Body of pancreas (tissue), 4 donors: ENCODE measurements at regions not wholly inside any gene's neighbourhood (a gene's known extent, or its start where the extent isn't known, plus 50 kb on each side); places are given as distances from the start of the nearest gene placed in this dataset.
"Not testable (repeated sequence)": the region's sequence is repeated elsewhere in the genome, so short reads cannot be mapped to it uniquely, and the experiment has no call there.

ENCODE experiments used
- ATAC-seq: fragments of 150-250 bp; one replicate; pipeline ENCODE4 v1.9.1; 2016
- DNase-seq, 4 donors: peaks; one replicate each; pipeline ENCODE4 v3.0.0-alpha.2; 2019
- H3K27ac ChIP-seq, 4 donors: fragments of 200-600 bp; sonication (generic); 1 replicate in 3 of 4; 2 replicates in 1 of 4; pipeline versions ENCODE4 v1.5.1 to v1.6.1; 2016 to 2019; ENCODE audit warnings: mild to moderate bottlenecking in 1 of 4, mixed read lengths in 1 of 4, moderate library complexity in 1 of 4
- H3K27me3 ChIP-seq, 2 donors: fragments of 200-600 bp; sonication (generic); one replicate each; pipeline ENCODE4 v1.6.0; 2016; ENCODE audit warnings: mild to moderate bottlenecking in 1 of 2
- H3K36me3 ChIP-seq, 2 donors: fragments of 200-600 bp; sonication (generic); replicated peaks in 1 of 2; 2 replicates each; pipeline ENCODE4 v1.5.1; 2016; ENCODE audit warnings: low read depth in 2 of 2; ENCODE audit not compliant: insufficient read depth in 1 of 2
- H3K4me1 ChIP-seq: fragments of 200-600 bp; sonication (generic); one replicate; pipeline ENCODE4 v1.6.0; 2016
- H3K4me3 ChIP-seq, 2 donors: fragments of 200-600 bp; sonication (generic); 1 replicate in 1 of 2; 2 replicates in 1 of 2; pipeline ENCODE4 v1.5.1; 2016 to 2019
- H3K9me3 ChIP-seq, 3 donors: fragments of 200-600 bp; sonication (generic); 1 replicate in 2 of 3; 2 replicates in 1 of 3; pipeline ENCODE4 v1.5.1; 2016
- POLR2A ChIP-seq, 3 donors: fragments of 450-650 bp; IDR thresholded peaks; one replicate each; pipeline ENCODE4 v1.6.1; 2016; ENCODE audit warnings: antibody characterized with exemption in 3 of 3, mild to moderate bottlenecking in 2 of 3
- WGBS, 2 donors: methylation state at CpG; one replicate each; pipeline ENCODE4 v1.1.5; 2017; 5-methylcytosine and 5-hydroxymethylcytosine counted together
- intact Hi-C: fragments of 100-400 bp; cut with DNase I; formaldehyde crosslinking; loops from one replicate; pipeline ENCODE4 v1.15.1; 2023
- TF ChIP-seq, protein P1 (sequence below), 7 experiments: fragments of 450-650 bp in 4 of 7; fragments of 200-600 bp in 3 of 7; sonication (generic) in 3 of 7; IDR thresholded peaks; one replicate each; pipeline ENCODE4 v1.5.1; 2016 to 2019; ENCODE audit warnings: antibody characterized with exemption in 7 of 7

DNA sequence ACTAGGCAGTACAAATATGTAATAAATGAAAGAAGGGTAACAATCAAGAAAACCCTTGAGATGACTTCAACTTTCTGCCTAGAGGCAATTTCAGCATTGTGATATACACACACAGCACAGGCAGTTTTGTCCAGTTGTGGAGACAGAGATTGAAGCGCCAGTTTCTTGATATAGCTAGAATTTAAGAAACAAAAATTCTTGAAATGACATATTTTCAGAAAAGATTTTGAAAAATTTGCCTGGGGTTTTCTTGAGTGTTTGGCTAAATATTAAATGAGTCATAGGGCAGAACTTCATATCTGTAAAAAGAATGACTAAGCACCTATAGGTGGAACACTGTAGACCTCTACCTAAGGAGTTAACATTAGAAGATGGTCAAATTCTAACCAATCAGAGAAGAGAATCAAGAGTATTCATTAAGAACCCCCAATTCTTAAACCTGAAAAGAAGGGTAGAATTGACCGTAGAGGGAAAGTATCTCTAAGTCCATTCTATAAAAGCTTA, 1266.8 kb upstream of the TMEFF2 start:
- no peaks in the 10 kb centered on the region for H3K9me3 ChIP-seq
- H3K27me3 ChIP-seq, result no peaks in the 10 kb centered on the region
- H3K4me3 ChIP-seq, result no peak overlapping the region
- no peaks in the 10 kb centered on the region for H3K4me1 ChIP-seq
- TF ChIP-seq, protein P1, sequence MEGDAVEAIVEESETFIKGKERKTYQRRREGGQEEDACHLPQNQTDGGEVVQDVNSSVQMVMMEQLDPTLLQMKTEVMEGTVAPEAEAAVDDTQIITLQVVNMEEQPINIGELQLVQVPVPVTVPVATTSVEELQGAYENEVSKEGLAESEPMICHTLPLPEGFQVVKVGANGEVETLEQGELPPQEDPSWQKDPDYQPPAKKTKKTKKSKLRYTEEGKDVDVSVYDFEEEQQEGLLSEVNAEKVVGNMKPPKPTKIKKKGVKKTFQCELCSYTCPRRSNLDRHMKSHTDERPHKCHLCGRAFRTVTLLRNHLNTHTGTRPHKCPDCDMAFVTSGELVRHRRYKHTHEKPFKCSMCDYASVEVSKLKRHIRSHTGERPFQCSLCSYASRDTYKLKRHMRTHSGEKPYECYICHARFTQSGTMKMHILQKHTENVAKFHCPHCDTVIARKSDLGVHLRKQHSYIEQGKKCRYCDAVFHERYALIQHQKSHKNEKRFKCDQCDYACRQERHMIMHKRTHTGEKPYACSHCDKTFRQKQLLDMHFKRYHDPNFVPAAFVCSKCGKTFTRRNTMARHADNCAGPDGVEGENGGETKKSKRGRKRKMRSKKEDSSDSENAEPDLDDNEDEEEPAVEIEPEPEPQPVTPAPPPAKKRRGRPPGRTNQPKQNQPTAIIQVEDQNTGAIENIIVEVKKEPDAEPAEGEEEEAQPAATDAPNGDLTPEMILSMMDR (IDR thresholded peaks at IDR 0.05), result no peak
- no peak for TF ChIP-seq POLR2A (IDR thresholded peaks at IDR 0.05)
- WGBS, 2 donors, result 69 to 72% methylated on average over 2 of the region's 2 CpGs
- no peaks in the 10 kb centered on the region for H3K36me3 ChIP-seq
- no peak overlapping the region for H3K27ac ChIP-seq
- intact Hi-C loops, result no loop called here
- ATAC-seq, result no peak
- DNase-seq, result no peak

DNA sequence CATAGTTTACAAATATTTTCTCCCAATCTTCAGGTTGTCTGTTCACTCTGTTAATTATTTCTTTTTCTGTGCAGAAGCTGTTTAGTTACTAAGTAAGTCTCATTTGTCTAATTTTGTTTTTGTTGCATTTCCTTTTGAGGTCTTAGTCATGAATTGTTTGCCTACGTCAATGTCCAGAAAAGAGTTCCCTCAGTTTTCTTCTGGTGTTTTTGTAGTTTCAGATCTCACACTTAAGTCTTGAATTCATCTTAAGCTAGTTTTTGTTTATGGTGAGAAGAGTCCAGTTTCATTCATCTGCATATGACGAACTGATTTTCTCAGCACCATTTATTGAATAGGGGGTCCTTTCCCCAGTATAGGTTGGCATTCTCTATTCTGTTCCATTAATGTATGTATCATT, 1252.2 kb upstream of the TMEFF2 start:
- intact Hi-C loops, result no loop called here
- WGBS, 2 donors, result 75 to 78% methylated on average over 2 of the region's 2 CpGs

DNA sequence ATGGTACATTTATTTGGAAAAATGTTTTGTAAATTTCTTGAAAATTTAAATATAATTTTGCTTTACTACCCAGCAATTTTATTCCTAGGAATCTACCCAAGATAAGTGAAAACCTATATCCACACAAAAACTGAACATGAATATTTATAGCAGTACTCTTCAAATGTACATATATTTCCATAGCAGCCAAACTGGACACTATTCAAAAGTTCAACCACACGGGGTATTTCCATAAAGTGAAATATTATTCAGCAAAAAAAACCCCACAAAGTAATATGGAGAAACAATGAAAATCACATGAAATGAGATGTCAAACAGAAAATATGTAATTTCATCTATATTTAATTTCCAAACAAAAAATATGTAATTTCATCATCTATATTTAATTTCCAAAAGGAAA, 1247.6 kb upstream of the TMEFF2 start:
- DNase-seq, result no peak
- H3K9me3 ChIP-seq, result no peaks in the 10 kb centered on the region
- no peaks in the 10 kb centered on the region for H3K36me3 ChIP-seq
- intact Hi-C loops, result no loop called here
- TF ChIP-seq, protein P1 (IDR thresholded peaks at IDR 0.05), result no peak
- no peak for TF ChIP-seq POLR2A (IDR thresholded peaks at IDR 0.05)
- H3K27ac ChIP-seq, result no peak overlapping the region
- 50 to 54% methylated on average over 1 of the region's 1 CpG for WGBS, 2 donors
- H3K4me3 ChIP-seq, result no peak overlapping the region
- no peaks in the 10 kb centered on the region for H3K27me3 ChIP-seq
- H3K4me1 ChIP-seq, result no peaks in the 10 kb centered on the region
- ATAC-seq, result no peak

More for the DNA sequence above, 1252.2 kb upstream of the TMEFF2 start:
- no peak for ATAC-seq
- Histone ChIP-seq H3K36me3 (no peaks in the 10 kb centered on the region), H3K9me3 (no peaks in the 10 kb centered on the region), H3K27me3 (no peaks in the 10 kb centered on the region), H3K4me3 (no peak overlapping the region), H3K27ac (no peak overlapping the region), H3K4me1 (no peaks in the 10 kb centered on the region)
- no peak for DNase-seq
- TF ChIP-seq, protein P1 (IDR thresholded peaks at IDR 0.05), result no peak
- no peak for TF ChIP-seq POLR2A (IDR thresholded peaks at IDR 0.05)

DNA sequence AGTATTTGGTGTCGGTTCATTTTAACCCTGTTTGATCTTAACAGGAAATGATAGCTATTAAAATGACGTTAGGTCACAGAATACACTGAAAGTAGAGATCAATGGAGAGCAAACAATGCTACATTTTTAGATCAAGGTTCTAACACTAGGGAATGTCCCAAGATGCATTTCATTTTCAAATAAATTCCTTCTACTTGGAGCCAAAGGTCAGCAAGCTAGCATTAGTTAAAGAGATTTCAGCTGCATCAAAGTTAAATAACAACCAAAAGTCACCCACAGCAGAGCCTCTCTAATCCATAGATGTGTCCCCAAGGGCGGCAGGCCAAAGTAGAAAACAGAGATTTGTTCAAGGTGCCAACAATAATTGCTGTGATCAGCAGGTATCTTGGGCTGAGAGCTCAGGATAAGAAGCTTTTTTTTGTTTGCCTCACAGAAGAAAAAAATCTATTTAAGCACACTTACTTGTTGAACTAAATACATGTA, 1233.6 kb upstream of the TMEFF2 start:
- Histone ChIP-seq H3K27me3 (no peaks in the 10 kb centered on the region), H3K27ac (peak overlapping the region in 1 of 4 donors; percentile 32), H3K4me1 (peaks cover 15% of the 10 kb centered on the region), H3K9me3 (peaks cover 0 to 3% (median 0%) of the 10 kb centered on the region in 3 donors), H3K4me3 (no peak overlapping the region), H3K36me3 (no peaks in the 10 kb centered on the region)
- 9 to 15% methylated on average over 3 of the region's 3 CpGs for WGBS, 2 donors
- intact Hi-C loops, result no loop called here
- DNase-seq (peak; percentile 13 to 37 (median 31)), ATAC-seq (peak; percentile 94)
- TF ChIP-seq POLR2A (IDR thresholded peaks at IDR 0.05), result no peak
- TF ChIP-seq, protein P1 (IDR thresholded peaks at IDR 0.05), result no peak

DNA sequence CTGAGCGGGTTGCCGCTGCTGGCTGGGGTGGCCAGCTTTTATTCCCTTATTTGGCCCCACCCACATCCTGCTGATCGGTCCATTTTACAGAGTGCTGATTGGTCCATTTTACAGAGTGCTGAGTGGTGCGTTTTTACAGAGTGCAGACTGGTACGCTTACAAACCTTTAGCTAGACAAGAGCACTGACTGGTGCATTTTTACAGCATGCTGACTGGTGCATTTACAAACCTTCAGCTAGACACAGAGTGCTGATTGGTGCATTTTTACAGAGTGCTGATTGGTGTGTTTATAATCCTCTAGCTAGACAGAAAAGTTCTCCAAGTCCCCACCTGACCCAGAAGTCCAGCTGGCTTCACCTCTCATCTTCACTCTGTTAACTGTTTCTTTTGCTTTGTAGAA, 1217.6 kb upstream of the TMEFF2 start:
- H3K27ac ChIP-seq, DNase-seq, H3K4me1 ChIP-seq, ATAC-seq, intact Hi-C loops, H3K9me3 ChIP-seq, H3K36me3 ChIP-seq, H3K4me3 ChIP-seq, H3K27me3 ChIP-seq: not testable (repeated sequence)
- 85 to 87% methylated on average over 5 of the region's 5 CpGs for WGBS, 2 donors
